ENCODE measurements at regions not wholly inside any gene's neighbourhood (a gene's known extent, or its start where the extent isn't known, plus 50 kb on each side); places are given as distances from the start of the nearest gene placed in this dataset.
A peak's percentile ranks its signal among the peaks of the same experiment; 100 is the strongest.

GRCh38 chr2:155412598-155412997 is 714.1 kb downstream of the KCNJ3 start:
- no peak for DNase-seq (ENCODE audit: low read depth, low spot score)

DNA sequence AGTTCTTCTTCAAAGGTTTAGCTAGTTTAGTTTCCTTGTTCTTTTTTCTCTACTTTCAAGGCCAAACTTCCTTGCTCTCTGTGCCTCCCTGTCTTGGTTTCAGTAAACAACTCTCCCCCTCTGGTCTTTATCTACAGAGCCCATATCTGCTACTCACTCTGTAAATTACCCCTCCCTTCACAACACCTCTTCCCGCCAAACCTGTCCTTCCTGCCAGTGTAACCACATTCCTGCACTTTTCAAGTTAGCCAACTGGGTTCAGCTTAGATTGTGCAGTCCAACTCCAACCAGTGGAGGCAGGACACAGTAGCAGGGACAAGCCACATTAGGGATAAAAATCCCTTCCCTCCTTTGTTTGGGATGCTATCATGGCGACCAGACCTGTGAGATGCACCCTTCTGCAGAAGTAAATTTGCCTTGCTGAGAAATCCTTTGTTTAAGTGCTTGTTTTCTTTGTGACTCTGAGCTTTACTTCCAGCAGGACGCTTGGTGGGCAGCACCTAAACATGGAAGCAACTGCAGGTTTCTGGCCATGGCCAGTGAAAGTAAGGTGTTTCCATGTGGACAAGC is 706.0 kb downstream of the KCNJ3 start:
- peak; percentile 7 for DNase-seq (ENCODE audit: low read depth, low spot score)

- DNase-seq (ENCODE audit: low read depth, low spot score): no peak
Observed at GRCh38 chr2:155393406-155393805, 694.9 kb downstream of the KCNJ3 start.

DNA sequence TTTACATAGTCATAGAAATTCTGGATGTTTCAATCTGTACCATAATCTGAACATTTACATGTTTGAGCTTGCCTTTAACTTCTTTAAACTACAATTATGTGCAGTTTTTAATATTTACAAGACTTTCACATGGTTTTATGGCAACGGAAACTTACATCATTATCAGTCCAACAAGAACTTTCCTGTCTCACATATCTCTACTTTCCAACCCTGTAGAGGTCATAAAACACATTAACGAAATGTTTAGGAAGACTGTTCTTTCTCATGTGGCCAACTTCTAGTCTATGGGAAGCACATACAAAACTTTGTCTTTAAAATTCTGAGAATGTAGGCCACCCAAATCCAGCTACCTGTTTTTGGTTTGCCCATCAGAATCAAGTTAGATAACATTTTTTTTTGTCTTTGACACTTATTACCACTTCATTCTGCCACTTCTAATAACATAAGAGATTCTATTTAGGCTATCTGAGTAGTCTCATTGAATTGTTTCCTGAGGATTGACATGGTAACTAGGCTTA is 693.2 kb downstream of the KCNJ3 start:
- DNase-seq (ENCODE audit: low read depth, low spot score): no peak

DNA sequence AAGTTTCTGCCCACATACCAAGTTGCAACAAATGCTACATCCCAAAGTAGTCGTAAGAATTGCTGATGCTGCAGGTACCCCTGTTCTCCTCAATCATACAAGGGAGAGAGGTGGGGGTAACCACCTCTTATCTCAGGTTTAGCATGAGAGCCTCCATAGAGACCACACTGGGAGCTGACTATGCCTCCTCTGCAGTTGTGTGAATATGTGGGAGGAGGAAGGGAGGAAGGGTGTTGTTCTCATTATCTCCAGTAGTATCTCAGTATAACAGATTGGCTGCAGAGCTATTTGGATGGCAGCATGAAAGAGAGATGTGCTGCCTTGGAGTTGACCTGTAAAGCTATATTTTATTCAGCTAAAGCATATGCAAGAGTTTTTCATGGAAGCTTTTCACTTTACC is 690.7 kb downstream of the KCNJ3 start:
- DNase-seq (ENCODE audit: low read depth, low spot score): no peak

GRCh38 chr2:155384555-155385123 is 686.1 kb downstream of the KCNJ3 start:
- DNase-seq (ENCODE audit: low read depth, low spot score): no peak

GRCh38 chr2:155382776-155383175 is 684.3 kb downstream of the KCNJ3 start:
- DNase-seq (ENCODE audit: low read depth, low spot score): no peak

GRCh38 chr2:155381436-155381835 is 682.9 kb downstream of the KCNJ3 start:
- DNase-seq (ENCODE audit: low read depth, low spot score): no peak

DNA sequence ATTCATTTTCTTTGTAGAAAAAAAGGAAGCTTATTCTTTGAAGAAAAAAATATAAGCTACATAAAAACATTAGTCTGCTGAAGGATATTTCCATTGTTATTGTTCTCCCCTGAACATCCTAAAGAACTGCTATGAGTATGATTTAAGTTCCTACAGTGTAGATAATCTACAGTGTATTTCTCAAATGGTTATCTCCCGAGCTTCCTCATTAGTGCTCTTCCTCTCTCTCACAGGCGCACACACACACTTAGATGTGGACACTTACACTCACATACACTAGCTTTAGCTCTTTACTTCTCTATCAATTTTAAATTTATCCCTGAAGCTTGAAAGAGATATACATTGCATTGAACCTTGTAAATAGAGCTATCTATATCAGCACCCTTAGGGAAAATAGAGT is 681.0 kb downstream of the KCNJ3 start:
- DNase-seq (ENCODE audit: low read depth, low spot score): no peak

DNA sequence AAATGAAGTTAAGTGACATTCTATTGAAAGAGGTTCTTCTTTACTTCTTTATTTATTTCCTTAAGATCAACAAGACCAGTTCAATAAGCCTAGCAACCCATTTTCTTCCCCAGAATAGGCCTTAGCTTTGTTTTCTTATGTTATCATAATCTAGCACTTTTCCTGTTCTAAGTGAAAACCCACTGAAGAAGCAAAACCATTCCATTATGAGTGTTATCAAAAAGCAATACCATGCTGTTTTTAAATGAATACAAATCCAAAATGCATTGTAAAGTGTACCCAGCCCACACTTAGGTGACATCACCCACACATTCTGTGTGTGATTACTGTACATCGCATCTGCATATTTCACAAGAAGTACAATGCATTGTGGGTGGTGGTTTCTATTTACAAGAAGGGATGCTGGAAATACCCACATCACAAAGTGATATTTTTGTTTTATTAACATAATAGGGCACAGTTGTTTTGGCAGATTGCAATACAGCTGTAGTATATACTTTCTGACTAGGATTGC is 679.5 kb downstream of the KCNJ3 start:
- DNase-seq (ENCODE audit: low read depth, low spot score): peak; percentile 50

- peak; percentile 52 for DNase-seq (ENCODE audit: low read depth, low spot score)
Observed at GRCh38 chr2:155377266-155377680, 678.8 kb downstream of the KCNJ3 start.

DNA sequence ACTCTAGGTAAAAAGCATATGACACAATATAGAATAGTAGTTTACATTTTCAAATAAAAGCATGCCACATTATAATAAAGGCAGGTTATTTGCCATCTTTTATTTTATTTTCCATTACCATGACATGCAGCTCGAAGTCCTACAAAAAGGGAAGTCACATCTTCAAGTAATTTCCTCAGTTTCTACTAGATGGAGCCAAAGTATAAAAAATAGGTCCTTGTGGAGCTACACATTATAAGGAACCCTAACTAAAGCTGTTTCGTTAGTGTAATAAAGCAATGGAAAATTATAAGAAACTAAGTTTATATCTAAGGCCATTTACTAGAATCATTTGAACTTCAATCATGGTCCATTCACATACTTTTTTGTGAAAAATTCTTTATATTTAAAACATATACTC is 674.5 kb downstream of the KCNJ3 start:
- DNase-seq (ENCODE audit: low read depth, low spot score): peak; percentile 42

- peak; percentile 16 for DNase-seq (ENCODE audit: low read depth, low spot score)
Observed at GRCh38 chr2:155368934-155369333, 670.4 kb downstream of the KCNJ3 start.

DNA sequence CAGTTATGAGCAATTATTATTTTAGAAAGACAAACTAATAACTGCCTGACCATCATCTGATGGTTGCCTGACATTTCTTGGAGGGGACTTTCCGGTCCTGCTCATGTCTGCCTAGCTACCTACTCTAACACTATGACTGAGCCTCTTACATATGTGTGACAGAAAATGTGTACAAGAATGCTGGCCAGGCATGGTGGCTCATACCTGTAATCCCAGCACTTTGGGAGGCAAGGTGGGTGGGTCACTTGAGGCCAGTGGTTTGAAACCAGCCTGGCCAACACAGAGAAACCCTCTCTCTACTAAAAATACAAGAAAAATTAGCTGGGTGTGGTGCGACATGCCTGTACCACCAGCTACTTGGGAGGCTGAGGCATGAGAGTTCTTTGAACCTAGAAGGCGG is 666.3 kb downstream of the KCNJ3 start:
- no peak for DNase-seq (ENCODE audit: low read depth, low spot score)

DNA sequence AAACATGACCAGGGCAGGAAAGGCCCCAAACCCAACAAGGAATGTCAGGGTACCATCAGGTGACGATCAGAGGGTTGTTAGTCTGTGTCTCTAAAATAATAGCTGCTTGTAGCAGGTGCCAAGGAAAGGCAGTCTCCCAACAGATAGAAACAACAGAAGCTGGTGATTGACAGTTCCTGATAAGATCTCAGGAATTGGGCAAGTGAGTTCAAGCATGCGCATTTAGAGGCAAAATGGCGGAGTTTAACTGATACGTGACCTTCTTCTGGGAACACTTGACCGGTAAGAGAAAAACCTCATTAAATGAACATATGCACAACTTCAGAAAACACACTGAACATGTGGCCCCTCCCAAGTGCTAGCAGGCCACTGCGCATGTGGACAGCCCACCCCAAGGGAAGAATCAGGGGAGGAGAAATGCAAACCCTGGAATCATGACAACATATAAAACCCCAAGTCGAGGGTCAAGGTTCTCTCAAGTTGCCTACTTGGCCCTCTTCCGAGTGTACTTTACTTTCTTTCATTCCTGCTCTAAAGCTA is 664.9 kb downstream of the KCNJ3 start:
- DNase-seq (ENCODE audit: low read depth, low spot score): no peak

- DNase-seq (ENCODE audit: low read depth, low spot score): no peak
Observed at GRCh38 chr2:155357172-155357571, 658.7 kb downstream of the KCNJ3 start.

GRCh38 chr2:155356250-155356649 is 657.8 kb downstream of the KCNJ3 start:
- no peak for DNase-seq (ENCODE audit: low read depth, low spot score)

DNA sequence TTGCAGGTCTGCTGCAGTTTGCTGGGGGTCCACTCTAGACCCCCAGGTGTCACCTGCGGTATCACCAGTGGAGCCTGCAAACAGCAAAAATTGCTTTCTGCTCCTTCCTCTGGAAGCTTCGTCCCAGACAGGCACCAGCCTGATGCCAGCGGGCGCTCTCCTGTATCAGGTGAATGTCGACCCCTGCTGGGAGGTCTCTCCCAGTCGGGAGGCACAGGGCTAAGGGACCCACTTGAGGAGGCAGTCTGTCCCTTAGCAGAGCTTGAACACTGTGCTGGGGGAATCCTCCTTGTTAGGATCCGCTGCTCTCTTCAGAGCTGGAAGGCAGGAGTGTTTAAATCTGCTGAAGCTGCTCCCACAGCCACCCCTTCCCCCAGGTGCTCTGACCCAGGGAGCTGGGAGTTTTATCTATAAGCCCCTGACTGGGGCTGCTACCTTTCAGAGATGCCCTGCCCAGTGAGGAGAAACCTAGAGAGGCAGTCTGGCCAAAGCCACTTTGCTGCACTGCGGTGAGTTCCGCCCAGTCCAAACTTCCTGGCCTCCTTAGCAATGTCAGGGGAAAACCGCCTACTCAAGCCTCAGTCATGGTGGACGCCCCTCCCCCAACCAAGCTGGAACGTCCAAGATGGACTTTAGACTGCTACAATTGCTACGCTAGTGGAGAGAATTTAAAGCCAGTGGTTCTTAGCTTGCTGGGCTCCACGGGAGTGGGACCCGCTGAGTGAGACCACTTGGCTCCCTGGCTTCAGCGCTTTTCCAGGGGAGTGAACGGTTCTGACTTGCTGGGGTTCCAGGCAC is 652.5 kb downstream of the KCNJ3 start:
- DNase-seq (ENCODE audit: low read depth, low spot score): no peak

- DNase-seq (ENCODE audit: low read depth, low spot score): no peak
Observed at GRCh38 chr2:155332016-155332415, 633.5 kb downstream of the KCNJ3 start.

DNA sequence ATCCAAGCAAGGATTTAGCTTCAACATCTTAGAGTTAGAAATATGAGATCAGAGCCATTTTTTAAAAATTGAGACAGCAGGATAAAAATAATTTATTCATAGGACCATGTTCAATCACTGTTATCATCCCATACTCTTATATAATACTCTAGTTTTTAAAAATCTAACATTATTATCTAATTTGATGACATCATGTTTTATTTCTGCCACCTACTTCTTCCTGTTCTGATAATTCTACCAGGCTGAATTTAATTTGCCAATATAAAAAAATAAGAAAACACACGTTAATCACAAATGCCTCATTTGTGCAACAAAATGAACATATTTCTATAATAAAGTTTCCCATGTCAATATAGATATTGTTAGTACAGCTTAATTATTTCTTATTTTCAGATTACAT is 621.7 kb downstream of the KCNJ3 start:
- DNase-seq (ENCODE audit: low read depth, low spot score): no peak

- no peak for DNase-seq (ENCODE audit: low read depth, low spot score)
Observed at GRCh38 chr2:155318710-155319109, 620.2 kb downstream of the KCNJ3 start.

GRCh38 chr2:155315768-155316167 is 617.3 kb downstream of the KCNJ3 start:
- DNase-seq (ENCODE audit: low read depth, low spot score): no peak
